GM18499 (cell line): ENCODE measurements at regions not wholly inside any gene's neighbourhood (a gene's known extent, or its start where the extent isn't known, plus 50 kb on each side); places are given as distances from the start of the nearest gene placed in this dataset.

Experiments used
- ATAC-seq: cut with Tn5 transposase; IDR thresholded peaks from one replicate; pipeline ENCODE4 v1.9.1; 2021; ENCODE audit warnings: moderate number of reproducible peaks; ENCODE audit not compliant: insufficient read depth, unreplicated experiment

- no peak for ATAC-seq
Measured at GRCh38 chr2:43088143-43089073, 138.0 kb downstream of the ZFP36L2 start.

GRCh38 chr2:43087413-43087812 lies 139.0 kb downstream of the ZFP36L2 start:
- no peak for ATAC-seq

- no peak for ATAC-seq
Measured at GRCh38 chr2:43086451-43087221, 139.8 kb downstream of the ZFP36L2 start.

- no peak for ATAC-seq
Measured at GRCh38 chr2:43085929-43086328, 140.5 kb downstream of the ZFP36L2 start.

- ATAC-seq: no peak
Measured at GRCh38 chr2:43085505-43085904, 140.9 kb downstream of the ZFP36L2 start.

- no peak for ATAC-seq
Measured at GRCh38 chr2:43084699-43085091, 141.7 kb downstream of the ZFP36L2 start.

- ATAC-seq: no peak
Measured at GRCh38 chr2:43083710-43084698, 142.4 kb downstream of the ZFP36L2 start.

GRCh38 chr2:43082903-43083677 lies 143.3 kb downstream of the ZFP36L2 start:
- ATAC-seq: no peak

- no peak for ATAC-seq
Measured at GRCh38 chr2:43082111-43082894, 144.1 kb downstream of the ZFP36L2 start.

GRCh38 chr2:43081131-43081765 lies 145.2 kb downstream of the ZFP36L2 start:
- no peak for ATAC-seq

GRCh38 chr2:43080571-43081021 lies 145.8 kb downstream of the ZFP36L2 start:
- no peak for ATAC-seq

- no peak for ATAC-seq
Measured at GRCh38 chr2:43078781-43079755, 147.3 kb downstream of the ZFP36L2 start.

GRCh38 chr2:43078301-43078700 lies 148.1 kb downstream of the ZFP36L2 start:
- no peak for ATAC-seq

GRCh38 chr2:43077876-43078275 lies 148.5 kb downstream of the ZFP36L2 start:
- ATAC-seq: no peak

- ATAC-seq: no peak
Measured at GRCh38 chr2:43076676-43077075, 149.7 kb downstream of the ZFP36L2 start.

GRCh38 chr2:43075811-43076585 lies 150.4 kb downstream of the ZFP36L2 start:
- ATAC-seq: no peak
